ENCODE measurements at regions not wholly inside any gene's neighbourhood (a gene's known extent, or its start where the extent isn't known, plus 50 kb on each side); places are given as distances from the start of the nearest gene placed in this dataset.
"Not testable (repeated sequence)": the region's sequence is repeated elsewhere in the genome, so short reads cannot be mapped to it uniquely, and the experiment has no call there.

DNA sequence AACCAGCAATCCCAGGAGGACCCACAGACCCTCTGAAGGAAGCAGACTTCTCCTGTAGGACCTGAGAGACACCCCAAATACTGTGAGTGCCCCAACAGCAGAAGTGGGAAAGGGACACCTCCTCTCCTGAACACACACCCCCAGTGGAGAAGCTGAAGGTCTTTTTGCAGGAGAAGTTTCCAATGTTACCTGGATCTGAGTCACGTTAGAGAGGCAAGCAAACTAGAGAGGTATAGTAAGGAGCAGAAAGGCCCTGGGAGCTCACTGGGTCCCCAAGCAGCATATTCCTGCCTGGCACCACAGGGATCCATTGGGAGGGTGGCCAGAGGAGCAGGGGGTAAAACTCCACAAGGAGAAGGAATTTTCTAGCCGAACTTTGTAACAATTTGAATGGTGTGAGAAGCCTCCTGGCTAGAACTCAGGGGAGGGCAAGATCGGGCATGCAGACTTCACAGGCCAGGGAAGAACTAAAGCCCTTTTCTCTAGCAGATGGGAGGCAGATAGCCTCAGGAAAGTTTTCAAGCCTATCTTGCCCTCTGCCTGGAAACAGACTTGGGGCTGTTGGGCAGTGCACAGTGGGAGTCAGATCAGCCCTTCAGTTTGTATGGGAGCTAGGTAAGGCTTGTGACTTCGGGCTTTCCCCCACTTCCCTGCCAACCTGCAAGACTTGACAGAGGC is 68.2 kb upstream of the SSTR4 start:
- Histone ChIP-seq H3K36me3 (ENCODE audit: control insufficient read depth in 4 of 4, insufficient read depth in 4 of 4, low read length in 3 of 4) (no peaks in the 10 kb centered on the region), H3K27me3 (replicated peaks in 2 of 5; ENCODE audit: control insufficient read depth in 4 of 5, insufficient read depth in 5 of 5, low read length in 4 of 5) (no peaks in the 10 kb centered on the region), H3K27ac (ENCODE audit: insufficient read depth in 1 of 2, low read depth in 1 of 2, low read length in 2 of 2, poor library complexity in 1 of 2, severe bottlenecking in 2 of 2) (no peak overlapping the region), H3K4me3 (ENCODE audit: control insufficient read depth in 1 of 7, extremely low read depth in 1 of 7, insufficient read depth in 4 of 7, low read depth in 2 of 7, low read length in 6 of 7) (no peak overlapping the region), H3K9me3 (ENCODE audit: control extremely low read depth in 1 of 5, control insufficient read depth in 4 of 5, insufficient read depth in 2 of 5, low read depth in 1 of 5, low read length in 4 of 5) (peaks cover 0 to 5% (median 0%) of the 10 kb centered on the region in 5 experiments), H3K4me1 (ENCODE audit: control extremely low read depth in 1 of 4, control insufficient read depth in 4 of 4, insufficient read depth in 4 of 4, low read length in 3 of 4) (peaks cover 0 to 3% (median 0%) of the 10 kb centered on the region in 4 experiments)
- no peak for DNase-seq
- WGBS (ENCODE audit: insufficient coverage): 89% methylated on average over 4 of the region's 4 CpGs
- POLR2A ChIA-PET: interaction anchor here (1.0 kb wide), 1 partner anchor 9 kb away, joined by 3 read pairs; no protein-coding TSS in a partner anchor
- CTCF ChIA-PET: interaction anchor here (0.8 to 1.5 kb wide), 2 partner anchors 9 to 94 kb away, joined by 3 to 4 read pairs; no protein-coding TSS in a partner anchor

- H3K36me3 ChIP-seq (ENCODE audit: control insufficient read depth in 4 of 4, insufficient read depth in 4 of 4, low read length in 3 of 4); H3K9me3 ChIP-seq (ENCODE audit: control extremely low read depth in 1 of 5, control insufficient read depth in 4 of 5, insufficient read depth in 2 of 5, low read depth in 1 of 5, low read length in 4 of 5); DNase-seq; H3K4me3 ChIP-seq (ENCODE audit: control insufficient read depth in 1 of 7, extremely low read depth in 1 of 7, insufficient read depth in 4 of 7, low read depth in 2 of 7, low read length in 6 of 7); H3K27ac ChIP-seq (ENCODE audit: insufficient read depth in 1 of 2, low read depth in 1 of 2, low read length in 2 of 2, poor library complexity in 1 of 2, severe bottlenecking in 2 of 2); H3K4me1 ChIP-seq (ENCODE audit: control extremely low read depth in 1 of 4, control insufficient read depth in 4 of 4, insufficient read depth in 4 of 4, low read length in 3 of 4); H3K27me3 ChIP-seq (replicated peaks in 2 of 5; ENCODE audit: control insufficient read depth in 4 of 5, insufficient read depth in 5 of 5, low read length in 4 of 5): not testable (repeated sequence)
- 75% methylated on average over 2 of the region's 2 CpGs for WGBS (ENCODE audit: insufficient coverage)
- ChIA-PET POLR2A (interaction anchor here (1.0 kb wide), 1 partner anchor 10 kb away, joined by 3 read pairs; no protein-coding TSS in a partner anchor), CTCF (interaction anchor here (0.8 kb wide), 1 partner anchor 94 kb away, joined by 3 read pairs; no protein-coding TSS in a partner anchor)
Measured at GRCh38 chr20:22967706-22968105, 67.4 kb upstream of the SSTR4 start.

DNA sequence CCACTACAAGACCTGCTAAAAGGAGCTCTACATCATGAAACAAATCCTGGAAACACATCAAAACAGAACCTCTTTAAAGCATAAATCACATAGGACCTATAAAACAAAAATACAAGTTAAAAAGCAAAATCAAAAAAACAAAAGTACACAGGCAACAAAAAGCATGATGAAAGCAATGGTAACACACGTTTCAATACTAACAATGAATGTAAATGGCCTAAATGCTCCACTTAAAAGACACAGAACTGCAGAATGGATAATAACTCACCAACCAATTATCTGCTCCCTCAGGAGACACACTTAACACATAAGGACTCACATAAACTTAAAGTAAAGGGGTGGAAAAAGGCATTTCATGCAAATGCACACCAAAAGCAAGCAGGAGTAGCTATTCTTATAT is 66.1 kb upstream of the SSTR4 start:
- CTCF ChIA-PET; H3K9me3 ChIP-seq (ENCODE audit: control extremely low read depth in 1 of 5, control insufficient read depth in 4 of 5, insufficient read depth in 2 of 5, low read depth in 1 of 5, low read length in 4 of 5); H3K27me3 ChIP-seq (replicated peaks in 2 of 5; ENCODE audit: control insufficient read depth in 4 of 5, insufficient read depth in 5 of 5, low read length in 4 of 5); H3K27ac ChIP-seq (ENCODE audit: insufficient read depth in 1 of 2, low read depth in 1 of 2, low read length in 2 of 2, poor library complexity in 1 of 2, severe bottlenecking in 2 of 2); H3K4me1 ChIP-seq (ENCODE audit: control extremely low read depth in 1 of 4, control insufficient read depth in 4 of 4, insufficient read depth in 4 of 4, low read length in 3 of 4); POLR2A ChIA-PET; DNase-seq; H3K4me3 ChIP-seq (ENCODE audit: control insufficient read depth in 1 of 7, extremely low read depth in 1 of 7, insufficient read depth in 4 of 7, low read depth in 2 of 7, low read length in 6 of 7); H3K36me3 ChIP-seq (ENCODE audit: control insufficient read depth in 4 of 4, insufficient read depth in 4 of 4, low read length in 3 of 4): not testable (repeated sequence)
- WGBS (ENCODE audit: insufficient coverage): no CpG with 5 or more reads among the region's 1 CpG

GRCh38 chr20:22971077-22971476 is 64.0 kb upstream of the SSTR4 start:
- H3K27me3 ChIP-seq (replicated peaks in 2 of 5; ENCODE audit: control insufficient read depth in 4 of 5, insufficient read depth in 5 of 5, low read length in 4 of 5); H3K4me1 ChIP-seq (ENCODE audit: control extremely low read depth in 1 of 4, control insufficient read depth in 4 of 4, insufficient read depth in 4 of 4, low read length in 3 of 4); H3K36me3 ChIP-seq (ENCODE audit: control insufficient read depth in 4 of 4, insufficient read depth in 4 of 4, low read length in 3 of 4); CTCF ChIA-PET; POLR2A ChIA-PET; H3K9me3 ChIP-seq (ENCODE audit: control extremely low read depth in 1 of 5, control insufficient read depth in 4 of 5, insufficient read depth in 2 of 5, low read depth in 1 of 5, low read length in 4 of 5); H3K4me3 ChIP-seq (ENCODE audit: control insufficient read depth in 1 of 7, extremely low read depth in 1 of 7, insufficient read depth in 4 of 7, low read depth in 2 of 7, low read length in 6 of 7); H3K27ac ChIP-seq (ENCODE audit: insufficient read depth in 1 of 2, low read depth in 1 of 2, low read length in 2 of 2, poor library complexity in 1 of 2, severe bottlenecking in 2 of 2): not testable (repeated sequence)
- DNase-seq: peak in 2 of 3 donors; percentile 5 to 31
- 59% methylated on average over 2 of the region's 2 CpGs for WGBS (ENCODE audit: insufficient coverage)

DNA sequence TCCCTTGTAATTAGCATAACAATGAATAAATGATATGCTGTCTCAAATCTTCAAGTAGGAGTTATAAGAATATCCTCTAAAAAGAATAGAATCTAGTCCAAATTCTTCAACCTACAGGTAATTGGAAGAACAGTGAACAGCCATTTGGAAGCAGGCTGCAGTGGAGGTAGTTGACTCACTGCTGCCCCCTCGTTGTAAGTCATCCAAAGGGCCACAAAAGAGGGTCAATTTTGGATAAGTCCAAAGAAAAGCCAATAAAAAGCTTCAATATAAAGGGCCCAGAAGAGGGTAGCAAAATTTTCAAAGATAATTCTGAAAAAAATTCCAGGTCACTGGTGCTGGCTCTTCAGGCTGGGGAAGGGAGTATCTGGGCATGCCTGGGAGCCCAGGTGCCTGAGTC is 60.8 kb upstream of the SSTR4 start:
- CTCF ChIA-PET: interaction anchor here (0.8 to 3.7 kb wide), 18 partner anchors 8 to 366 kb away, joined by 3 to 43 read pairs (median 5); no protein-coding TSS in a partner anchor
- Histone ChIP-seq H3K36me3 (ENCODE audit: control insufficient read depth in 4 of 4, insufficient read depth in 4 of 4, low read length in 3 of 4) (no peaks in the 10 kb centered on the region), H3K27ac (ENCODE audit: insufficient read depth in 1 of 2, low read depth in 1 of 2, low read length in 2 of 2, poor library complexity in 1 of 2, severe bottlenecking in 2 of 2) (no peak overlapping the region), H3K9me3 (ENCODE audit: control extremely low read depth in 1 of 5, control insufficient read depth in 4 of 5, insufficient read depth in 2 of 5, low read depth in 1 of 5, low read length in 4 of 5) (no peaks in the 10 kb centered on the region), H3K27me3 (replicated peaks in 2 of 5; ENCODE audit: control insufficient read depth in 4 of 5, insufficient read depth in 5 of 5, low read length in 4 of 5) (no peaks in the 10 kb centered on the region), H3K4me1 (ENCODE audit: control extremely low read depth in 1 of 4, control insufficient read depth in 4 of 4, insufficient read depth in 4 of 4, low read length in 3 of 4) (peaks cover 0 to 3% (median 0%) of the 10 kb centered on the region in 4 experiments), H3K4me3 (ENCODE audit: control insufficient read depth in 1 of 7, extremely low read depth in 1 of 7, insufficient read depth in 4 of 7, low read depth in 2 of 7, low read length in 6 of 7) (no peak overlapping the region)
- peak; percentile 29 to 59 (median 51) for DNase-seq
- POLR2A ChIA-PET: interaction anchor here (0.6 kb wide), 1 partner anchor 599 kb away, joined by 3 read pairs; no protein-coding TSS in a partner anchor
- WGBS (ENCODE audit: insufficient coverage): 13% methylated on average over 1 of the region's 1 CpG

DNA sequence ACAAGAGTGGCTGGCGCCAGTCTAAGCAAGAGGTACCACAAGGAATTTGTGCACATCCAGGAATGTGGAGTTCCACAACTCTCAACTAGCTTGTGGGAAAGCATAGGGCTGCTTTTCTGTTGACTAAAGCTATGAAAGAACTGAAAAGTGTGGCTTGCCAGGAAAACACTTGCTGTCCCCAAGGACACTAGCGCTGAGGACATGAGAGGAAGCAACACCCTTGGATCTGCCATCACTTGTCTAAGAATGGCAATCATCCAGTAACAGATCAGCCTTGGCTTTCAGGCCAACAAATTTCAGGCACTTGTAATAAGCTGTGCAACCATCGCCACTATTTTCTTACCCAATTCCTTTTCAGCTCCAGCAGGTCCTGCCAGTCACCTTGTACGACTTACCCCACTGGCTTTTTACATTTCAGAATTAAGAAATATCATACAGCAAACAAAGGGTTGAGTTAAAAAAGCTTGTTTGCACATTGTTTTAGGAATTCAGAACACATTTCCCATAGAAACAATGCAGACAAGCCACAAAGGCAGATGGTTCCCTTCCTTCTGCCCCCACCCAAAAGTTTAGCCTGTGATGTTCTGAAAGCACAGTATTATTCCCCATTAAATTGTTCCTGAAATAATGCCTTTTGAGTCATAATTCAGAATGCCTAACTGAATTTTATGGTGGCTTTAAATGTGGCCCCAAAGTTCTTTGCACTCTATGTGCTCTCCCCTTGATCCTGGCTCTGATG is 57.9 kb upstream of the SSTR4 start:
- WGBS (ENCODE audit: insufficient coverage): 95% methylated on average over 4 of the region's 4 CpGs
- Histone ChIP-seq H3K4me3 (ENCODE audit: control insufficient read depth in 1 of 7, extremely low read depth in 1 of 7, insufficient read depth in 4 of 7, low read depth in 2 of 7, low read length in 6 of 7) (no peak overlapping the region), H3K9me3 (ENCODE audit: control extremely low read depth in 1 of 5, control insufficient read depth in 4 of 5, insufficient read depth in 2 of 5, low read depth in 1 of 5, low read length in 4 of 5) (peaks cover 0 to 3% (median 0%) of the 10 kb centered on the region in 5 experiments), H3K27me3 (replicated peaks in 2 of 5; ENCODE audit: control insufficient read depth in 4 of 5, insufficient read depth in 5 of 5, low read length in 4 of 5) (no peaks in the 10 kb centered on the region), H3K36me3 (ENCODE audit: control insufficient read depth in 4 of 4, insufficient read depth in 4 of 4, low read length in 3 of 4) (no peaks in the 10 kb centered on the region), H3K27ac (ENCODE audit: insufficient read depth in 1 of 2, low read depth in 1 of 2, low read length in 2 of 2, poor library complexity in 1 of 2, severe bottlenecking in 2 of 2) (no peak overlapping the region), H3K4me1 (ENCODE audit: control extremely low read depth in 1 of 4, control insufficient read depth in 4 of 4, insufficient read depth in 4 of 4, low read length in 3 of 4) (no peaks in the 10 kb centered on the region)
- no peak for DNase-seq
- ChIA-PET POLR2A (no interaction called here), CTCF (interaction anchor here (0.8 to 1.1 kb wide), 2 partner anchors 22 to 285 kb away, joined by 3 to 4 read pairs; no protein-coding TSS in a partner anchor)

GRCh38 chr20:22984008-22984407 is 51.1 kb upstream of the SSTR4 start:
- DNase-seq: peak in 1 of 3 donors; percentile 22
- Histone ChIP-seq H3K4me1 (ENCODE audit: control extremely low read depth in 1 of 4, control insufficient read depth in 4 of 4, insufficient read depth in 4 of 4, low read length in 3 of 4) (peaks cover 14 to 42% (median 35%) of the 10 kb centered on the region in 4 experiments), H3K36me3 (ENCODE audit: control insufficient read depth in 4 of 4, insufficient read depth in 4 of 4, low read length in 3 of 4) (no peaks in the 10 kb centered on the region), H3K27me3 (replicated peaks in 2 of 5; ENCODE audit: control insufficient read depth in 4 of 5, insufficient read depth in 5 of 5, low read length in 4 of 5) (no peaks in the 10 kb centered on the region), H3K9me3 (ENCODE audit: control extremely low read depth in 1 of 5, control insufficient read depth in 4 of 5, insufficient read depth in 2 of 5, low read depth in 1 of 5, low read length in 4 of 5) (peaks cover 0 to 3% (median 0%) of the 10 kb centered on the region in 5 experiments), H3K4me3 (ENCODE audit: control insufficient read depth in 1 of 7, extremely low read depth in 1 of 7, insufficient read depth in 4 of 7, low read depth in 2 of 7, low read length in 6 of 7) (peak overlapping the region in 2 of 7 experiments; percentile 30 to 40), H3K27ac (ENCODE audit: insufficient read depth in 1 of 2, low read depth in 1 of 2, low read length in 2 of 2, poor library complexity in 1 of 2, severe bottlenecking in 2 of 2) (no peak overlapping the region)
- 61% methylated on average over 4 of the region's 4 CpGs for WGBS (ENCODE audit: insufficient coverage)
- CTCF ChIA-PET: interaction anchor here (1.0 kb wide), 1 partner anchor 292 kb away, joined by 3 read pairs; no protein-coding TSS in a partner anchor
- POLR2A ChIA-PET: interaction anchor here (0.6 to 1.0 kb wide), 2 partner anchors 35 to 65 kb away, joined by 3 read pairs; partner anchors contain the start of gene THBD

Data from common myeloid progenitor, CD34-positive (primary cell).